HG03095 (cell line): ENCODE measurements at regions not wholly inside any gene's neighbourhood (a gene's known extent, or its start where the extent isn't known, plus 50 kb on each side); places are given as distances from the start of the nearest gene placed in this dataset.
"Not testable (repeated sequence)": the region's sequence is repeated elsewhere in the genome, so short reads cannot be mapped to it uniquely, and the experiment has no call there.

Source experiments
- ATAC-seq: cut with Tn5 transposase; IDR thresholded peaks from one replicate; pipeline ENCODE4 v1.9.1; 2021; ENCODE audit warnings: moderate library complexity; ENCODE audit not compliant: unreplicated experiment

GRCh38 chr14:25350802-25351201 is 300.9 kb upstream of the STXBP6 start:
- no peak for ATAC-seq

DNA sequence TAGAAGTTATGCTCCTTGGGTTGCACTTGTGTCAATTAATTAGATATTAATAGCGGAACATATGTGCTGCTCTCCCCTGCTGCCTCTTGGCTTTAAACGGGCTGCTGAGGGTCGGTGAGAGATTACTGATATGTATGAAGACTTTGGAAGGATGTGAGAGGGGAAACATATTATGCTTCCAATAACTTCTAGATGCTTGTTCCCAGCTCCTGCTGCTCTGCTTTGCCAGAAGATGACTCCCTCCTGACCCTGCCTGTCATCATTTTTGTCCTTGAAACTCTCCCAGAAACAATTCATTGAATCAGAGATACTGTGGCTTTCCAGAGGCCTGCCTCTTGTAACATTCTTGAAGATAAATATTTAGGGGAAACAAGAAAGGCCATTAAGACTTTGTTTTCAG is 300.1 kb upstream of the STXBP6 start:
- ATAC-seq: no peak

- no peak for ATAC-seq
These were observed 299.3 kb upstream of the STXBP6 start for GRCh38 chr14:25349269-25349668.

GRCh38 chr14:25340882-25341281 is 290.9 kb upstream of the STXBP6 start:
- ATAC-seq: no peak

DNA sequence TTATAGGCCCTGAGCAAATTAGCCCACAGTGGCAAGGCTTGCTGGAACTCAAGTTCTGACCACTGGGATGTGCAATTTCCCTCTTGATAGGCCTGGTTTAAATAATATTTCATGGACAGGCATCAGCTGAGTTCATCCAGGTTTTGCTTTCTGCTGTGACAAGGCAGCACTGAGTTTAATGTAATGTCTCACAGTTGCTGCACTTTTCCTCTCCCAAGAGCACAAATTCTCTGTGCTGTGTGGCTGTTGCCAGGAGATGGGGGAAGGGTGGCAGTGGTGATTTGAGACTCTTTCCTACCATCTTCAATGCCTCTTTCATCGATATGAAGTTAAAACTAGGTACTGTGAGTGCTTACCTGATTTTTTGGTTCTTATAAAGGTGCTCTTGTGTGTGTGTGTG is 272.8 kb upstream of the STXBP6 start:
- no peak for ATAC-seq

GRCh38 chr14:25316007-25316406 is 266.1 kb upstream of the STXBP6 start:
- ATAC-seq: not testable (repeated sequence)

DNA sequence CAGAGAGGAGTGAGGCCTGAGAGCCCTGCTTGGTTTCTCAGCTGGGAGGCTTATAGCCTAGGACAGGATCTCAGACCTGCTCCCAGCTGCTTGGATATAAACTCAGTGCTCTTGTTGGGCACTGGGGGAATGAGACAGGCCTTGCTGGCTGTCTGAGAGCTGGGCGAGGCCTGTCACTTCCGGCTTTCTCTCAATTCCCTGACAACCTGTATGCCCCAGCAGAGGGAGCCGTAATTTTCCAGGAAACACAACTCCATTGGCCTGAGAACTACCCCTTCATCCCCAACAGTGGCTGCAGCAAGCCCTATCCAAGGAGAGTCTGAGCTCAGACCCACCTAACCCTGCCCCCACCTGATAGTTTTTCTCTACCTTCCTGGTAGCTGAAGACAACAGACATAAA is 258.3 kb upstream of the STXBP6 start:
- ATAC-seq: no peak

- no peak for ATAC-seq
These were observed 254.0 kb upstream of the STXBP6 start for GRCh38 chr14:25303934-25304333.

- ATAC-seq: no peak
These were observed 248.3 kb upstream of the STXBP6 start for GRCh38 chr14:25298238-25298637.

DNA sequence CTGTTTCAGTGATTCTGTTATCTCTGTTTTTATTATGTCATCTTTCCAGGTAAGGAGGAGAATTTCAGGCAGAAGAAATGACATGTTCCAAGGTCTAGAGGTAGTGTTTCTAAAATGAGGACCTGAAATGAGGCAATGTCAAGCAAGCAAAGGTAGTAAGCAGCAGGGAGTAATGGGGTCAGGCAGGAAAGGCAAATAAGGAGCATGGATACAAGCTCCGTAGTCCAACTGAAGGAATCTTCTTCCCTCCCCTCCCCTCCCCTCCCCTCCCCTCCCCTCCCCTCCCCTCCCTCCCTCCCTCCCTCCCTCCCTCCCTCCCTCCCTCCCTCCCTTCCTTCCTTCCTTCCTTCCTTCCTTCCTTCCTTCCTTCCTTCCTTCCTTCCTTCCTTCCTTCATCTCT is 240.2 kb upstream of the STXBP6 start:
- ATAC-seq: not testable (repeated sequence)

GRCh38 chr14:25274529-25274928 is 224.6 kb upstream of the STXBP6 start:
- ATAC-seq: no peak

- no peak for ATAC-seq
These were observed 217.2 kb upstream of the STXBP6 start for GRCh38 chr14:25267186-25267585.

GRCh38 chr14:25259470-25259869 is 209.5 kb upstream of the STXBP6 start:
- no peak for ATAC-seq

DNA sequence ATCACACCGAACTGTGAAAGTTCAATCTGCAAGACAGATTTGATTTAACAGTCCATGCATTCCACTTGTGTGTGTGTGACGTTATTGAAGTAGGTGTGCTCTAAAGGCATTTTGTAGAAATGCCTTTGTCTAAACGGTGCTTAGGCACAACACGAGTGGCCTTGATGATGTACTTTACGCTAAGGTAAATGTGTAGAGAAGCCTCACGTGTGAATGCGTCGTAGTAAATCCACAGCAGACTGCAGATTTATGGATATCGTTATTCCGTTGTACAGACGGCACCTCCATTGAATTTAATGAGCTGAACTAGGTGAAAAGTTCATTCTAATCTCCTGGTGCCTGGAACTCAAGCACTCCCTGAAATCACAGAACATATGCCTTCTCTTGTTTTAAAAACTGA is 202.8 kb upstream of the STXBP6 start:
- no peak for ATAC-seq

DNA sequence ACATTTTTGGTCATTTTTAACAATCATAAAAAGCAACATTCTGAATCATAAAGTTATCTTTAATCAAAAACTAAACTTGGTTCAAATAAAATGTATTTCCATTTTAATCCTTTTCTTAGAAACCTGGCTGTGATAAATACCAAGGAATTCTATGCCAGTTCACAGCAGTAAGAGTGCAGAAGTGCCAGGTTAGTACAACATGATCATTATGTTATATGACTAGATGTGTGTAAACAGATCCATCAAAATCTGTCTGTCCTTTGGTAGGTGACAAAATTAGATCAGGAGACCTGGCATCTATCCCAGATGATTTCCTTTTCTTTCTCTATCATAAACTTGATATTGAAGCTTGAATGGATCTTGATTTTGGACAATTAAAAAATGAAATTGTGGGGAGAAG is 200.6 kb upstream of the STXBP6 start:
- no peak for ATAC-seq

- no peak for ATAC-seq
These were observed 197.7 kb upstream of the STXBP6 start for GRCh38 chr14:25247609-25248008.

GRCh38 chr14:25246751-25247150 is 196.8 kb upstream of the STXBP6 start:
- no peak for ATAC-seq

DNA sequence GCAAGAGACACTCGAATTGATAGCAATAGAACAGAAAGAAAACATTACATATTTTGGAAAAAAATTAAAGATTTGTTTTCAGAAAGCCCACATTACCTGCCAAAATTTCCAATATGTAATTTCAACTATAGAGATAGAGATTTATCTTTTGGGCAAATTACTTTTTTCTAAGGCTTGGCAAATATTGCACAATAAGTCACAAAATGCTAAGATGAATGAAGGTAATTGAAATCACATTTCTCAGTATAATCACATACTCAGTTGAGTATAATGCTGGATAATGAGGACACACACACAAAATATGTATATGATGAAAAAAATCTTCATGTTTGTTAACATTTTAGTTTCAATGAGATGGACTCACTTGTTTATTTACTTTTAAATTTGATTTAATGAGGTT is 189.2 kb upstream of the STXBP6 start:
- no peak for ATAC-seq

- no peak for ATAC-seq
These were observed 187.9 kb upstream of the STXBP6 start for GRCh38 chr14:25237845-25238244.

DNA sequence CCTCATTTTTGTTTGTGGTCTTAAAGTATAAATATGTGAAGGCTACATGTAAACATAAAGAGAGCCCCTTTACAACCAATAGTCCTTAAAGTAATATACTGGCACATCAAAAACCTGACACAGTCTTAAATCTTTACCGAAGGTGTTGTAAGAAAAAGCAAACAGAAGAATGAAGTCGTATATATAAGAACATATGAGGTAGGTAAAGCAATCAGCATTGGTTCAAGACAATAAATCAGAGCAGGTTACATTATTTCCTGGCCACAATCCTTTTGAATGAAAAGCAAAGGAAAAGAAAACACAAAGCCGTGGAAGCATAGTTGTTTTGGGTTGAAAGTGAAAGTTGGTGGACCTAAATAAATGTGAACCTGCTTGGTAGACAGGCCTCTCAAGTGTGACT is 183.7 kb upstream of the STXBP6 start:
- ATAC-seq: no peak

GRCh38 chr14:25231004-25231403 is 181.1 kb upstream of the STXBP6 start:
- no peak for ATAC-seq

- no peak for ATAC-seq
These were observed 176.3 kb upstream of the STXBP6 start for GRCh38 chr14:25226214-25226613.

DNA sequence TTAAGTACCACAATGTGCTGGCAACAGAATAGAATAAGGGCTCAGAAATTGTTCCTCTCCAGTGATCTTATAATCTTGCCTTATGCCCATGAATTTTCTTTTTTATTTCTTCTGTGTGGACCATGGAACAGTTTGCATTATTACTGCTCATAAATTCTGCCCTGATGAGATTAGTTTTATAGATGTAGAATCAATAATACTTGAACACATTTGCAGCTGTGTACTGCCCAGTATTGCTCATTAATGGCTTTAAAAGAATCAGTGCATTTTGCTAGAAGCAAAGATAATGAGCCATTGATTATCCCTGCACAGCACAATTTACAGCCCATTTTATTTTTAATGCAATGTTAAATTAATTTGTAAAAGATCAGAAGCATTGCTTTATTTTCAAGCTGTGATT is 172.3 kb upstream of the STXBP6 start:
- ATAC-seq: no peak

DNA sequence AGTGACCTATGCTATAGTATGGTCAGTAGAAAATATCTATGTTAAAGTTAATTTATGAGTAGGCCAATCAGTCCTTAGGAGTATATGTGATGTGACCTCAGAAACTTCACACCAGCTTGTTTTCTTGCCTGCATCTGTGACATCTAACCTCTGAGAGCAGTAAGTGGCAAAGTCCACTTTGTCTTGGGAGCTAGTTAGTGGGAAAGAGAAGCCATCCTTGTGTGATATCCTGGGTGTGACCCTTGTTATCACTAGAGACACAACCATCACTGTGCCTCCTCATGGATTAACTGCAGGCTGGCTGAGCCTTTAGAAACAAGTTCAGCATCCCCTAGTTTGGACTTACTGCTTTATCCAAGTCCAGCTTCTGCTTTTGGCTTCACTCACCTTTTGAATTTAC is 170.6 kb upstream of the STXBP6 start:
- ATAC-seq: no peak
